GM21381 (cell line): ENCODE measurements at regions not wholly inside any gene's neighbourhood (a gene's known extent, or its start where the extent isn't known, plus 50 kb on each side); places are given as distances from the start of the nearest gene placed in this dataset.

Experiments
- ATAC-seq: cut with Tn5 transposase; IDR thresholded peaks from one replicate; pipeline ENCODE4 v1.9.1; 2021; ENCODE audit warnings: mild to moderate bottlenecking, moderate library complexity; ENCODE audit not compliant: unreplicated experiment

GRCh38 chr6:95240514-95240913 is 336.8 kb upstream of the MANEA start:
- ATAC-seq, result no peak

- ATAC-seq, result no peak
Observed at GRCh38 chr6:95242560-95242959, 334.8 kb upstream of the MANEA start.

GRCh38 chr6:95243053-95243452 is 334.3 kb upstream of the MANEA start:
- ATAC-seq, result no peak

GRCh38 chr6:95244751-95245150 is 332.6 kb upstream of the MANEA start:
- ATAC-seq, result no peak

GRCh38 chr6:95248499-95248898 is 328.8 kb upstream of the MANEA start:
- no peak for ATAC-seq

GRCh38 chr6:95249175-95249574 is 328.2 kb upstream of the MANEA start:
- ATAC-seq, result no peak

- no peak for ATAC-seq
Observed at GRCh38 chr6:95249661-95250060, 327.7 kb upstream of the MANEA start.

- no peak for ATAC-seq
Observed at GRCh38 chr6:95263840-95264239, 313.5 kb upstream of the MANEA start.

- no peak for ATAC-seq
Observed at GRCh38 chr6:95266537-95267258, 310.6 kb upstream of the MANEA start.

- ATAC-seq, result no peak
Observed at GRCh38 chr6:95274686-95275235, 302.6 kb upstream of the MANEA start.

- ATAC-seq, result no peak
Observed at GRCh38 chr6:95279616-95280015, 297.7 kb upstream of the MANEA start.

GRCh38 chr6:95280686-95281273 is 296.6 kb upstream of the MANEA start:
- no peak for ATAC-seq

GRCh38 chr6:95285881-95286280 is 291.5 kb upstream of the MANEA start:
- no peak for ATAC-seq

GRCh38 chr6:95286874-95287273 is 290.5 kb upstream of the MANEA start:
- no peak for ATAC-seq

GRCh38 chr6:95288251-95288650 is 289.1 kb upstream of the MANEA start:
- ATAC-seq, result no peak

GRCh38 chr6:95292011-95292410 is 285.3 kb upstream of the MANEA start:
- no peak for ATAC-seq

GRCh38 chr6:95293257-95293656 is 284.1 kb upstream of the MANEA start:
- no peak for ATAC-seq

- no peak for ATAC-seq
Observed at GRCh38 chr6:95294043-95294442, 283.3 kb upstream of the MANEA start.

- no peak for ATAC-seq
Observed at GRCh38 chr6:95309545-95309944, 267.8 kb upstream of the MANEA start.

- no peak for ATAC-seq
Observed at GRCh38 chr6:95318137-95318536, 259.2 kb upstream of the MANEA start.

- ATAC-seq, result no peak
Observed at GRCh38 chr6:95321126-95321525, 256.2 kb upstream of the MANEA start.

GRCh38 chr6:95325916-95326315 is 251.4 kb upstream of the MANEA start:
- no peak for ATAC-seq

GRCh38 chr6:95328231-95328630 is 249.1 kb upstream of the MANEA start:
- no peak for ATAC-seq
